ENCODE measurements at regions not wholly inside any gene's neighbourhood (a gene's known extent, or its start where the extent isn't known, plus 50 kb on each side); places are given as distances from the start of the nearest gene placed in this dataset.

DNA sequence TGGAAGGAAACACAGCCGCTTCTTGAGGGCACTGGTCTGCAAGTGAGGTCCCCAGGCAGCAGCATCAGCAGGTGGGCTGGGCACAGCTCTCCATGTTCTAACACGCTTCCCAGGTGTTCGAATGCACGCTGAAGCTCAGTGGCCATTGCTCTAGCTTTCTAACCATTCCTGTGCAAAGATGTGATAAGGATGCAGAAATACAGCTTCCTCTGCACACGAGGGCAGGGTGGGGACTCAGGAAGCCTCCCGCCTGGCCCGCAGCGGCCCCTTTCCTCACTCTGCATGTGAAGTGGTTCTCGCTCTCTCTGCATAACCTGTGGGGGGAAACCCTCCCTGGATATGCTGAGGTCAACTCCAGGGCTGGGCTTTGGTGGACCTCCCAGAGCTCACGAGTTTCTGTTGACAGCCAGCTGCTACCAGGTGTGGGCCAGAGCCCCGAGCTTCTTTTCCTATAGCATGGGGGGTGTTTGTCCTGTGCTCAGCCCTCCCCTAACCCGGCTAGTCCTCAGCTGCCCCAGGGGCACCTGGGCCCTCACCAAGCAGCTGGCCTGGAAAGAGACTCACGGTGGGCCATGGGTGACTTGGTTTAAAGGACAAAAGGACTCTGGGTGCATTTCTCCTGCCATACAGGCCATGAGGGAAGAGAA is 168.2 kb downstream of the TEX29 start:
- no peak for FAIRE-seq
- Histone ChIP-seq H3K9me3 (ENCODE audit: insufficient read depth, low read depth, low read length) (peaks cover 4% of the 10 kb centered on the region), H4K20me1 (ENCODE audit: insufficient read depth, low read length) (no peaks in the 10 kb centered on the region), H3K79me2 (ENCODE audit: insufficient read depth, low read length) (no peaks in the 10 kb centered on the region), H3K27ac (ENCODE audit: low read depth, low read length) (no peak overlapping the region), H3K27me3 (ENCODE audit: insufficient read depth, low read length) (peaks cover 3% of the 10 kb centered on the region), H3K4me3 (ENCODE audit: insufficient read depth, low read depth, low read length) (no peak overlapping the region), H2AFZ (ENCODE audit: low read depth, low read length) (no peak overlapping the region), H3K4me1 (ENCODE audit: insufficient read depth, low read length) (no peaks in the 10 kb centered on the region), H3K4me2 (ENCODE audit: low read length) (no peak overlapping the region), H3K36me3 (ENCODE audit: insufficient read depth, low read length) (no peaks in the 10 kb centered on the region), H3K9ac (ENCODE audit: low read length) (no peak overlapping the region)
- Mint-ChIP-seq H3K27ac (ENCODE audit: unreplicated experiment) (no peak overlapping the region), H3K27me3 (ENCODE audit: low read depth, unreplicated experiment) (peaks cover 30% of the 10 kb centered on the region), H3K36me3 (ENCODE audit: low read depth, unreplicated experiment) (no peaks in the 10 kb centered on the region), H3K4me1 (ENCODE audit: low read depth, unreplicated experiment) (no peaks in the 10 kb centered on the region), H3K4me3 (ENCODE audit: unreplicated experiment) (no peak overlapping the region), H3K9me3 (ENCODE audit: unreplicated experiment) (peaks cover 11% of the 10 kb centered on the region)
- DNase-seq (ENCODE audit: low read depth): no peak
- TF ChIP-seq EZH2 (IDR thresholded peaks at IDR 0.05; ENCODE audit: insufficient read depth, low read length): no peak
- TF ChIP-seq, protein P1, sequence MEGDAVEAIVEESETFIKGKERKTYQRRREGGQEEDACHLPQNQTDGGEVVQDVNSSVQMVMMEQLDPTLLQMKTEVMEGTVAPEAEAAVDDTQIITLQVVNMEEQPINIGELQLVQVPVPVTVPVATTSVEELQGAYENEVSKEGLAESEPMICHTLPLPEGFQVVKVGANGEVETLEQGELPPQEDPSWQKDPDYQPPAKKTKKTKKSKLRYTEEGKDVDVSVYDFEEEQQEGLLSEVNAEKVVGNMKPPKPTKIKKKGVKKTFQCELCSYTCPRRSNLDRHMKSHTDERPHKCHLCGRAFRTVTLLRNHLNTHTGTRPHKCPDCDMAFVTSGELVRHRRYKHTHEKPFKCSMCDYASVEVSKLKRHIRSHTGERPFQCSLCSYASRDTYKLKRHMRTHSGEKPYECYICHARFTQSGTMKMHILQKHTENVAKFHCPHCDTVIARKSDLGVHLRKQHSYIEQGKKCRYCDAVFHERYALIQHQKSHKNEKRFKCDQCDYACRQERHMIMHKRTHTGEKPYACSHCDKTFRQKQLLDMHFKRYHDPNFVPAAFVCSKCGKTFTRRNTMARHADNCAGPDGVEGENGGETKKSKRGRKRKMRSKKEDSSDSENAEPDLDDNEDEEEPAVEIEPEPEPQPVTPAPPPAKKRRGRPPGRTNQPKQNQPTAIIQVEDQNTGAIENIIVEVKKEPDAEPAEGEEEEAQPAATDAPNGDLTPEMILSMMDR (IDR thresholded peaks at IDR 0.05; ENCODE audit: insufficient read depth, low read depth, low read length): no peak

DNA sequence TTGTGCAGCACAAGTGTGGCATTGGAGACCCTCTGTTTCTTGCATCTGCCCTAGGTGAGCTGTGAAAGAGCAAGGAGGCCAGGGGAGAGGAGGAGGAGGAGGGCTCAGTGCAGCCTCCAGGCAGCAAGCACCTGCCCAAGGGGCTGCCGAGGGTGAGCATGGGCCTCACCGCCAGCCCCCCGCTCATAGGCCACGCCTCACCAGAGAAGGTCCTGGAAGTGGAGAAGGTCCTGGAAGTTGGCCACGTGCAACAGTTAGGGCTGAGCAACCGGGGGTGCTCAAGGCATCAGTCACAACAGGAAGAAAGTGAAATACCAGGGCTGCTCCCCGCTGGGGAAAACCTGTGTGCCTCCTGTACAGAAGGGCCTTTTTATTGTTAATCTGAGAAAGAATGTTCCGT is 168.9 kb downstream of the TEX29 start:
- Mint-ChIP-seq H3K27me3 (ENCODE audit: low read depth, unreplicated experiment) (peaks cover 31% of the 10 kb centered on the region), H3K4me3 (ENCODE audit: unreplicated experiment) (no peak overlapping the region), H3K36me3 (ENCODE audit: low read depth, unreplicated experiment) (no peaks in the 10 kb centered on the region), H3K4me1 (ENCODE audit: low read depth, unreplicated experiment) (no peaks in the 10 kb centered on the region), H3K9me3 (ENCODE audit: unreplicated experiment) (peaks cover 9% of the 10 kb centered on the region), H3K27ac (ENCODE audit: unreplicated experiment) (no peak overlapping the region)
- H4K20me1 ChIP-seq (ENCODE audit: insufficient read depth, low read length): no peaks in the 10 kb centered on the region
- FAIRE-seq (no peak), DNase-seq (ENCODE audit: low read depth) (no peak)
- H3K9ac ChIP-seq (ENCODE audit: low read length): no peak overlapping the region
- H3K79me2 ChIP-seq (ENCODE audit: insufficient read depth, low read length): no peaks in the 10 kb centered on the region
- H3K27me3 ChIP-seq (ENCODE audit: insufficient read depth, low read length): peaks cover 3% of the 10 kb centered on the region
- H3K27ac ChIP-seq (ENCODE audit: low read depth, low read length): no peak overlapping the region
- peaks cover 4% of the 10 kb centered on the region for H3K9me3 ChIP-seq (ENCODE audit: insufficient read depth, low read depth, low read length)
- TF ChIP-seq, protein P1 (IDR thresholded peaks at IDR 0.05; ENCODE audit: insufficient read depth, low read depth, low read length): no peak
- no peak for TF ChIP-seq EZH2 (IDR thresholded peaks at IDR 0.05; ENCODE audit: insufficient read depth, low read length)
- no peak overlapping the region for H2AFZ ChIP-seq (ENCODE audit: low read depth, low read length)
- no peaks in the 10 kb centered on the region for H3K36me3 ChIP-seq (ENCODE audit: insufficient read depth, low read length)
- H3K4me2 ChIP-seq (ENCODE audit: low read length): no peak overlapping the region
- no peak overlapping the region for H3K4me3 ChIP-seq (ENCODE audit: insufficient read depth, low read depth, low read length)
- H3K4me1 ChIP-seq (ENCODE audit: insufficient read depth, low read length): no peaks in the 10 kb centered on the region

DNA sequence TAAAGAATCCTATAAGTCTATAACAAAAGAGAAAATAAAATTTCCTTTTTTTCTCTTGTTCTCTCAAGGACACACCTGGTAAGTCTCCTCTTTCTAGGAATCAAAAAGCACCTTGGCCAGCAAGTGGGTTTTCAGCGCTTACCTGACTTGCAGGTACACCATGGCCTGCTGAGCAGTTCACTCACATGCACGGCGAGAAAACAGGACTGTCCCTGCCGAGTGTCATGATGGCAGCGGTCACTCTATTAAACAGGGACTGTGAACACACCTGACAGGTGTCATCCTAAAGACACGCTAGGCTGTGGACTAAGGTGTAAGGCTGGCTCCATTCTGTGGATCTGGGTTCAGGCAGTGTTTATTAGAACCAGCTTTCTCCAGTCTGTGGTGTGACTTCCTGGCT is 170.2 kb downstream of the TEX29 start:
- no peak for TF ChIP-seq EZH2 (IDR thresholded peaks at IDR 0.05; ENCODE audit: insufficient read depth, low read length)
- TF ChIP-seq, protein P1 (IDR thresholded peaks at IDR 0.05; ENCODE audit: insufficient read depth, low read depth, low read length): no peak
- H3K79me2 ChIP-seq (ENCODE audit: insufficient read depth, low read length): no peaks in the 10 kb centered on the region
- H3K27ac ChIP-seq (ENCODE audit: low read depth, low read length): no peak overlapping the region
- no peak overlapping the region for H3K9ac ChIP-seq (ENCODE audit: low read length)
- H3K4me3 Mint-ChIP-seq (ENCODE audit: unreplicated experiment): no peak overlapping the region
- peaks cover 26% of the 10 kb centered on the region for H3K27me3 Mint-ChIP-seq (ENCODE audit: low read depth, unreplicated experiment)
- H2AFZ ChIP-seq (ENCODE audit: low read depth, low read length): no peak overlapping the region
- DNase-seq (ENCODE audit: low read depth): no peak
- H3K4me1 ChIP-seq (ENCODE audit: insufficient read depth, low read length): no peaks in the 10 kb centered on the region
- no peak for FAIRE-seq
- H3K9me3 ChIP-seq (ENCODE audit: insufficient read depth, low read depth, low read length): peaks cover 4% of the 10 kb centered on the region
- H3K4me3 ChIP-seq (ENCODE audit: insufficient read depth, low read depth, low read length): no peak overlapping the region
- no peaks in the 10 kb centered on the region for H3K36me3 ChIP-seq (ENCODE audit: insufficient read depth, low read length)
- peaks cover 7% of the 10 kb centered on the region for H3K9me3 Mint-ChIP-seq (ENCODE audit: unreplicated experiment)
- H3K36me3 Mint-ChIP-seq (ENCODE audit: low read depth, unreplicated experiment): no peaks in the 10 kb centered on the region
- H3K27ac Mint-ChIP-seq (ENCODE audit: unreplicated experiment): no peak overlapping the region
- no peaks in the 10 kb centered on the region for H4K20me1 ChIP-seq (ENCODE audit: insufficient read depth, low read length)
- H3K4me1 Mint-ChIP-seq (ENCODE audit: low read depth, unreplicated experiment): no peaks in the 10 kb centered on the region
- no peak overlapping the region for H3K4me2 ChIP-seq (ENCODE audit: low read length)
- H3K27me3 ChIP-seq (ENCODE audit: insufficient read depth, low read length): peaks cover 3% of the 10 kb centered on the region
